ENCODE measurements at regions not wholly inside any gene's neighbourhood (a gene's known extent, or its start where the extent isn't known, plus 50 kb on each side); places are given as distances from the start of the nearest gene placed in this dataset.

- DNase-seq, result no peak
Measured at GRCh38 chr20:10807013-10807412, 133.2 kb upstream of the JAG1 start.

DNA sequence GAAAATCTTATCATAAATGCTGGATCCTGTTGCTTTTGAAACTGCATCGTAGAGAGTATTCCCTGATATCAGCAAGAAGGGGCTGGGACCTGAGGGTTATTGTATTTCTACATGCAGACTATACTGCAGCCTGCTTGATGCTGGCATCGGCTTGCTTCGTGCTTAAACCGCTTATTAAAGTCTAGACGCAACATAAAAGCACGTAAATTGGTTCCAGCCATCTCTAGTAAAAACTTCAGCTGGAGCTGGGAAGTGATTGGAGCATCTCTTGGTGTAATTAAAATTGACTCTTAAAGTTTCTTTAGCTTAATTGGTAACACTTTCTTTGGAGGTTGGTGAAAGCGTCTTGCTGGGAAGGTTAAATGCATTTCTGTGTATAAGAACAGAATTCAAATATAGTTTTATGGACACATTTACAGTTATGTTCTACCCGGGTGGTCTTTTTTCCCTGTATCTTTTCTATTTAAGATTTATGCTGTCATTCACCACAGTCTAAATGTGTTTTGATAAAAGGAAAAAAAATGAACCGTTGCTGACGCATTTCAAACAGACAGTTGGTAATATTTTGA lies 139.0 kb upstream of the JAG1 start:
- no peak for DNase-seq

DNA sequence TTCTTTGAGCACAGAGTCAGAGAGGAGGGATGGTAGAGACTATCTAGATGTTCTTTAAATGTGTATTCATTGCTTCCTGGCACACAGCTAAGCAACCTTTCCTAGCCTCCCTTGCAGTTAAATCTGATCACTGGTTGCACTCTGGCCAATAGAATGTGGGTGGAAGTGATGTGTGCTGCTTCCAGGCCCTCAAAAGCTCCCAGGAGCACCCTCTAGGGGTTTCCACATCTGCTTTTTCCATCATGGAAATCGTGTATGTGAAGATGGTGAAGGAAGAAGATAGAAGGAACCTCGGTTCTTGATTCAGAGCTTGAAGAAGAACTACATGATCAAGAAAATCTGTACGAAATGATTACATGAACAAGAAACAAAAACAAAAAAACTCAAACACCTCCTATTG lies 149.8 kb upstream of the JAG1 start:
- DNase-seq, result no peak

DNA sequence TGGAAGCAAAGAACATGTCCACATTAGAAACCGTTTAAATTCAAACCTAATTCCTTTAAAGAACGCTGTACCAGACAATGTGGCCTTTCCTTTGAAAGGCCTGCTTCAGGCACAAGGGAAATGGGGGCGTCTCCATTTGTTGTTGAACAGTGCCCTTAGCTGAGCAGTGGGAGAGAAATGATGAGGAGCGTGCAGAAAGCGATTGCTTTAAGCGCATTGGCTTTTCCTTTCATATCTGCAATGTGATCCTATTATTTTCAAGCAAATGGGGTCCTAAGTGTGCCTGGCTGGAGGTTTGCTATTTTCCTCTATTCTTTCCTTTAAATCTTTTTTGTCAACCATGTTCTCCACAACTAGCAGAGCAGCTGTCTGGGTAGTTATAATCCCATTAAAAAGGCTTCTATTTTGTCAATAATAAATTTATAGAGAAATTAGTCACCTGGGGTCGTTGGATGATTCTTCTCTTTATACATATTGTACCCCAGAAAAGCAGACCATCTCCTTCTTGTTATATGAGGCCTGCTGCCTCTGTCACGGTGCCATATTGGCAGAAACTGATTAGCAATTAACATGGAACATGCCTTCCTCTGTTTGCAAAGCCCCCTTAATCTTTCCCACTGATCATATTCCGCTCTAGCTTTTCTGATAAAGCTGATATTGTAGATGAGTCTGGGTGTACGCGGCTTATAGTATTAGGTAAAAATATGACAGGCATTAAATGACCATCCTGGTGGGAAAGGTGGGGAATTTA lies 151.1 kb upstream of the JAG1 start:
- DNase-seq, result no peak

DNA sequence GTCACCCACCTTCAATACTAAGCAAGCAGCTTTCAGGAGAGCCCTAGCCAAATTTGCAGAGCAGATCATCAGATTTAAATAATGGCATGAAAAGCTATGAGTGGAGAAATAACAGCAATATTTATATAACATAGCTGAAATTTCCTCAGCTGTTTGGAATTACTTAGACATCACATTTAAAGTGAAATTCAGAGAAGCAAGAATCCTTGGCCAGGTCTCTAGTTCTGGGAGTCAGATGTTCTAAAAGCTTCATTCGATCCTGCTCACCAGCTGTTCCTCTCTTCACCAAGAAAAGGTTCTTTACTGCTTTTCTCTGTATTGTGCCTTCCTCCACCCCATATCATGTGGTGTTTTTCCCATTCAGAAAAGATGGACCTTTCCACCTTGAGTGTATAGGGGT lies 152.3 kb upstream of the JAG1 start:
- DNase-seq, result no peak

- DNase-seq, result no peak
Measured at GRCh38 chr20:10828180-10828579, 154.4 kb upstream of the JAG1 start.

GRCh38 chr20:10832141-10832540 lies 158.3 kb upstream of the JAG1 start:
- peak; percentile 74 for DNase-seq

- peak; percentile 41 for DNase-seq
Measured at GRCh38 chr20:10837901-10838300, 164.1 kb upstream of the JAG1 start.

DNA sequence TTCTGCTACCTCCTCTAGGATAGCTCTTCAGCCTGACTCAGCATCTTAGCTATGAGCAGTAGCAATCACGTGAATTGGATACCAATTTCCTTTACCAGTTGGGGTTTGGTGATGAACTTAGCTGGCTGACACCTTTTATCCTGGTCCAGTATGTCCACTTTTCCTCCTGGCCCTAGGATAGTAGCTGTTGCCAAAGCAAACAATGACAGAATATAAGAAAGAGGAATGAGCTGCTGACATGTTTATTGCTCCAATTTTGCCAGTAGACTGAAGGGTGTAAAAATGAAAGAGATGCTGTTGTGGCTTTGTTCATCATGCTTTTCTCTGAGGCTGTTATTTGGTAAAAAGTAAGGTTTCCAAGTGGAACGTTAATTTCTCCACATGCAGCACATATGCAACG lies 168.3 kb upstream of the JAG1 start:
- no peak for DNase-seq

DNA sequence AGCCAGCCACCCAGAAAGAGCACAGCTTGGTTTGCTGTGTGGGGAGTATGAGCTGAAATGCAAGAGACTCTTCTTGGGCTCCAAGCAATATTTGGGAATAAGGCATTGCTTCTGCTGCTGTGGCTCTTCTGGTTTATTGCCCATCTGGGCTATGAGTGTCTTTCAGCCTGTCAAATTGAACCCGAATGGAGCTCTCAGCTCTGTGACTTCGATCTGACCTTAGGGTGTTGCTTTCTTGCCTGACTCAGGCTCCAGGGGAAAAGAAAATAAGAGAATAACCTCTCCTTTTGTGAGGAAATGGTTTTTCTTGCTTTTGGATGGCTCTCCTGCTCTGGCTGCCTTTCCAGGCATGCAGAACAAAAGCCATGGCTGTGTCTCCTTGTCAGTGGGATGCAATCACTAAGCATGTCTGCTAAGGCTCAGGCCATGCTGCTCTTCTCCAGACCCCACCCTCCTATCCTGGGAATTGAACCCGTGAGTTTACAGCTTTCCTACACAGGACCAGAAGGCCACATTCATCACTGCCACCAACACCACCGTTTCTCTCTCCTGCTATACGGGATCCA lies 169.4 kb upstream of the JAG1 start:
- no peak for DNase-seq

DNA sequence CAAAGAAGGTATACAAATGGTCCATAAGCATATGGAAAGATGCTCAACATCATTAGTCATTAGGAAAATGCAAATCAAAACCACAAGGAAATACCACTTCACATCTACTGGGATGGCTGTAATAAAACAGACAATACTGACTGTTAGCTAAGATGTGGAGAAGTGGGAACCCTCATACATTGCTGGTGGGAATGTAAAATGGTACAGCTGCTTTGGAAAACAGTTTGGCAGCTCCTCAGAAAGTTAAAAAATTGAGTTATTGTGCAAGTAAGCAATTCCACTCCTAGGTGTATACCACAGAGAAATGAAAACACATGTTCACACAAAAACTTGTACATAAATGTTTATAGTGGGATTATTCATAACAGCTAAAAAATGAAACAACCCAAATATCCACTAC lies 173.0 kb upstream of the JAG1 start:
- DNase-seq, result peak; percentile 62

- peak; percentile 94 for DNase-seq
Measured at GRCh38 chr20:10848810-10849370, 175.1 kb upstream of the JAG1 start.

- DNase-seq, result no peak
Measured at GRCh38 chr20:10853176-10853575, 179.4 kb upstream of the JAG1 start.

GRCh38 chr20:10853731-10854130 lies 179.9 kb upstream of the JAG1 start:
- DNase-seq, result no peak

GRCh38 chr20:10854976-10855375 lies 181.2 kb upstream of the JAG1 start:
- DNase-seq, result peak; percentile 86

DNA sequence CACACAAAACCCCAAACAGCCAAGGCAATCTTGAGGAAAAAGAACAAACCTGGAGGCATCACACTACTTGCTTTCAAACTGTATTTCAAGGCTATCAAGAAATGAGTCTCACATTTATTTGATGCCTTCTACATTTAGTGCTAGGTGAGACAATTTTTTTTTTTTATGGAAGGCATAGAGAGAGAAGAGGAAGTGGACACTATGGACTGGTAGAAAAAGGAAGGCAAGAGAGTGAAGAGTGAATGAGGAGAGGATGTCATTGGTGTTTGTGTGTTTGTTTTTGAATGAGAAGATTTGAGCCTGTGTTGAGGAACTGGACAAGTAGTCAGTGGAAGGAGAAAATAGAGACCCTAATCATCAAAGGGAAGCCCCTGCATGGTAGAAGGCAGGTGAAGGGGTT lies 182.0 kb upstream of the JAG1 start:
- no peak for DNase-seq

GRCh38 chr20:10856237-10857015 lies 182.6 kb upstream of the JAG1 start:
- DNase-seq, result peak; percentile 51

GRCh38 chr20:10857352-10858070 lies 183.7 kb upstream of the JAG1 start:
- DNase-seq, result peak; percentile 65

GRCh38 chr20:10861090-10861489 lies 187.3 kb upstream of the JAG1 start:
- peak; percentile 76 for DNase-seq

- peak; percentile 61 for DNase-seq
Measured at GRCh38 chr20:10861619-10862018, 187.8 kb upstream of the JAG1 start.

- DNase-seq, result peak; percentile 85
Measured at GRCh38 chr20:10863337-10864060, 189.7 kb upstream of the JAG1 start.

DNA sequence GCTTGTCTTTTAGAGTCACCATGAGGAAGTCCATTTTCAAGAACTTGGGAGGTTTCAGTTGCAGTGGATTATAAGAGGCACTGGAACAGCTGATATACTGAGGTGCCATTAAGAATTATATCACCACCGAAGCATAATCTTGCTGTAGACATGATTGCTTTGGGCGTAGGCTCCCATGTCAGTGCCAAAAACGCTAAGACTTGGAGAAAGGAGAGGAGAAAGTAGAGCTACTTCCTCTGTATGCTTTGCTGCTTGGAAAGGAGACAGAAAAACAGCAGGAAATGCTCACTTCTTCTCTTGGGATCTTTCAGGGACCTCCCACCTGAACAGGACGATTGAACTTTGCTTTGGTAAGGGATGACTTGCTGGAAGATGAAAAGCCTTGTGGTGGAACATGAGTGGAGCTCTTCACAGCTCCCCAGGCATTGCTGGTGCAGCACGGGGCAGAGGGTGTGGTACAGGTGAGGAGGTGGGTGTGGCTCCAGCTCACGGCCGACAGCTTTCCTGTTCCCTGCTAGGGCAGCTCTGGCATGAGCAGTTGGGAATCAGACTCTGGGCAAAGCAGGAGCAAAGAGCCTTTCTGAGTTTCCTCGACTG lies 190.4 kb upstream of the JAG1 start:
- peak; percentile 47 for DNase-seq
